ENCODE measurements at regions not wholly inside any gene's neighbourhood (a gene's known extent, or its start where the extent isn't known, plus 50 kb on each side); places are given as distances from the start of the nearest gene placed in this dataset.

- TF ChIP-seq MEF2B (IDR thresholded peaks at IDR 0.05; ENCODE audit: partially characterized antibody, poor library complexity, severe bottlenecking) (no peak), RBBP5 (conservative IDR thresholded peaks at IDR 0.05) (no peak), EGR1 (IDR thresholded peaks at IDR 0.05; ENCODE audit: borderline replicate concordance in 1 of 2, low read depth in 2 of 2, low read length in 2 of 2) (no peak), RUNX3 (IDR thresholded peaks at IDR 0.05; ENCODE audit: low read length) (no peak), PML (IDR thresholded peaks at IDR 0.05; ENCODE audit: low read length) (no peak), IKZF2 (IDR thresholded peaks at IDR 0.05) (no peak), NFYA (IDR thresholded peaks at IDR 0.05; ENCODE audit: borderline replicate concordance, low read depth, low read length) (no peak), NR2C2 (IDR thresholded peaks at IDR 0.05; ENCODE audit: borderline replicate concordance, control insufficient read depth, insufficient read length, low read depth) (no peak), SIN3A (IDR thresholded peaks at IDR 0.05; ENCODE audit: low read depth, low read length) (no peak), SMARCA5 (IDR thresholded peaks at IDR 0.05) (no peak), GATAD2B (conservative IDR thresholded peaks at IDR 0.05; ENCODE audit: low read depth) (no peak)
- TF ChIP-seq, protein P1, sequence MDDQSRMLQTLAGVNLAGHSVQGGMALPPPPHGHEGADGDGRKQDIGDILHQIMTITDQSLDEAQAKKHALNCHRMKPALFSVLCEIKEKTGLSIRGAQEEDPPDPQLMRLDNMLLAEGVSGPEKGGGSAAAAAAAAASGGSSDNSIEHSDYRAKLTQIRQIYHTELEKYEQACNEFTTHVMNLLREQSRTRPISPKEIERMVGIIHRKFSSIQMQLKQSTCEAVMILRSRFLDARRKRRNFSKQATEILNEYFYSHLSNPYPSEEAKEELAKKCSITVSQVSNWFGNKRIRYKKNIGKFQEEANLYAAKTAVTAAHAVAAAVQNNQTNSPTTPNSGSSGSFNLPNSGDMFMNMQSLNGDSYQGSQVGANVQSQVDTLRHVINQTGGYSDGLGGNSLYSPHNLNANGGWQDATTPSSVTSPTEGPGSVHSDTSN (IDR thresholded peaks at IDR 0.05; ENCODE audit: insufficient replicate concordance, low read depth, low read length), result no peak
- TF ChIP-seq, protein P2, sequence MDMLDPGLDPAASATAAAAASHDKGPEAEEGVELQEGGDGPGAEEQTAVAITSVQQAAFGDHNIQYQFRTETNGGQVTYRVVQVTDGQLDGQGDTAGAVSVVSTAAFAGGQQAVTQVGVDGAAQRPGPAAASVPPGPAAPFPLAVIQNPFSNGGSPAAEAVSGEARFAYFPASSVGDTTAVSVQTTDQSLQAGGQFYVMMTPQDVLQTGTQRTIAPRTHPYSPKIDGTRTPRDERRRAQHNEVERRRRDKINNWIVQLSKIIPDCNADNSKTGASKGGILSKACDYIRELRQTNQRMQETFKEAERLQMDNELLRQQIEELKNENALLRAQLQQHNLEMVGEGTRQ (IDR thresholded peaks at IDR 0.05; ENCODE audit: borderline replicate concordance, low read depth, low read length), result no peak
- TF ChIP-seq, protein P3, sequence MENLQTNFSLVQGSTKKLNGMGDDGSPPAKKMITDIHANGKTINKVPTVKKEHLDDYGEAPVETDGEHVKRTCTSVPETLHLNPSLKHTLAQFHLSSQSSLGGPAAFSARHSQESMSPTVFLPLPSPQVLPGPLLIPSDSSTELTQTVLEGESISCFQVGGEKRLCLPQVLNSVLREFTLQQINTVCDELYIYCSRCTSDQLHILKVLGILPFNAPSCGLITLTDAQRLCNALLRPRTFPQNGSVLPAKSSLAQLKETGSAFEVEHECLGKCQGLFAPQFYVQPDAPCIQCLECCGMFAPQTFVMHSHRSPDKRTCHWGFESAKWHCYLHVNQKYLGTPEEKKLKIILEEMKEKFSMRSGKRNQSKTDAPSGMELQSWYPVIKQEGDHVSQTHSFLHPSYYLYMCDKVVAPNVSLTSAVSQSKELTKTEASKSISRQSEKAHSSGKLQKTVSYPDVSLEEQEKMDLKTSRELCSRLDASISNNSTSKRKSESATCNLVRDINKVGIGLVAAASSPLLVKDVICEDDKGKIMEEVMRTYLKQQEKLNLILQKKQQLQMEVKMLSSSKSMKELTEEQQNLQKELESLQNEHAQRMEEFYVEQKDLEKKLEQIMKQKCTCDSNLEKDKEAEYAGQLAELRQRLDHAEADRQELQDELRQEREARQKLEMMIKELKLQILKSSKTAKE (IDR thresholded peaks at IDR 0.05; ENCODE audit: low read depth, poor library complexity, severe bottlenecking), result no peak
- POLR2A ChIA-PET, result no interaction called here
- 0% methylated on average over 2 of the region's 2 CpGs for WGBS (ENCODE audit: insufficient coverage, insufficient replicate concordance, low lambda C conversion rate, missing lambda C conversion rate)
These were observed 553.0 kb upstream of the GRAMD2B start for GRCh38 chr5:125870256-125870655.

More at GRCh38 chr5:125870256-125870655, 553.0 kb upstream of the GRAMD2B start:
- ChIA-PET CTCF (no interaction called here), SMC1A (ENCODE audit: uncharacterized antibody, unreplicated experiment) (interaction anchor here (0.8 to 1.0 kb wide), 2 partner anchors 17 to 1881 kb away, joined by 3 read pairs; no protein-coding TSS in a partner anchor), RAD21 (ENCODE audit: unreplicated experiment) (no interaction called here)
- H3K9ac ChIP-seq (ENCODE audit: control insufficient read depth, insufficient read depth, low read length), result no peak overlapping the region
- in situ Hi-C loops (cut with MboI), result no loop called here
- H3K27ac ChIP-seq (ENCODE audit: control insufficient read depth, insufficient read depth), result no peak overlapping the region
- DNase-seq (ENCODE audit: low read depth, low spot score), result no peak
- no peak overlapping the region for H2AFZ ChIP-seq (ENCODE audit: control insufficient read depth, low read depth, low read length)
- H3K27me3 ChIP-seq (replicated peaks in 1 of 2; ENCODE audit: control insufficient read depth in 2 of 2, insufficient read depth in 2 of 2, low read length in 1 of 2), result no peaks in the 10 kb centered on the region
- intact Hi-C loops (cut with micrococcal nuclease; ENCODE audit: unreplicated experiment), result no loop called here
- FAIRE-seq, result no peak
- no peak overlapping the region for H3K4me3 ChIP-seq
- H3K36me3 ChIP-seq (ENCODE audit: control insufficient read depth in 2 of 2, insufficient read depth in 2 of 2, low read length in 1 of 2), result no peaks in the 10 kb centered on the region
- no peaks in the 10 kb centered on the region for H3K9me3 ChIP-seq (replicated peaks; ENCODE audit: control insufficient read depth, insufficient read depth, low read length)
- ATAC-seq, result no peak
- no TSS peak for BruUV-seq (replicated peaks)
- H3K4me2 ChIP-seq (ENCODE audit: control insufficient read depth, insufficient read depth), result no peak overlapping the region
- H4K20me1 ChIP-seq (ENCODE audit: control insufficient read depth, insufficient read depth), result no peaks in the 10 kb centered on the region
- no peaks in the 10 kb centered on the region for H3K4me1 ChIP-seq (ENCODE audit: control insufficient read depth, insufficient read depth, low read length)
- no peaks in the 10 kb centered on the region for H3K79me2 ChIP-seq (ENCODE audit: control insufficient read depth, insufficient read depth, low read length)

Data from GM12878 (cell line).